KMS-11 (cell line): ENCODE measurements at regions not wholly inside any gene's neighbourhood (a gene's known extent, or its start where the extent isn't known, plus 50 kb on each side); places are given as distances from the start of the nearest gene placed in this dataset.

Experiments
- H2AFZ ChIP-seq: fragments of 200-600 bp; sonication (generic); 2 replicates; pipeline ENCODE4 v1.6.1; 2016; ENCODE audit warnings: antibody characterized with exemption, mixed run types, low read depth
- H3K27ac ChIP-seq: fragments of 200-600 bp; sonication (generic); 2 replicates; pipeline ENCODE4 v1.6.1; 2016; ENCODE audit warnings: mild to moderate bottlenecking, mixed run types
- H3K27me3 ChIP-seq: fragments of 200-600 bp; sonication (generic); 2 replicates; pipeline ENCODE4 v1.6.1; 2017; ENCODE audit warnings: mild to moderate bottlenecking, low read depth, mixed run types, moderate library complexity; ENCODE audit not compliant: insufficient read depth
- H3K36me3 ChIP-seq: fragments of 200-600 bp; sonication (generic); 2 replicates; pipeline ENCODE4 v1.6.1; 2017; ENCODE audit warnings: mild to moderate bottlenecking, mixed run types; ENCODE audit not compliant: insufficient read depth
- H3K4me1 ChIP-seq: fragments of 200-600 bp; sonication (generic); 2 replicates; pipeline ENCODE4 v1.6.1; 2016; ENCODE audit warnings: mild to moderate bottlenecking, low read depth, mixed run types; ENCODE audit not compliant: poor library complexity, severe bottlenecking
- H3K4me2 ChIP-seq: fragments of 200-600 bp; sonication (generic); 2 replicates; pipeline ENCODE4 v1.7.0; 2016; ENCODE audit warnings: mild to moderate bottlenecking, mixed run types
- H3K4me3 ChIP-seq: fragments of 200-600 bp; sonication (generic); IDR thresholded peaks from 2 replicates; pipeline ENCODE4 v1.6.1; 2017; ENCODE audit warnings: low read depth, low read length, mixed read lengths; ENCODE audit not compliant: insufficient read depth
- H3K79me2 ChIP-seq: fragments of 200-600 bp; sonication (generic); 2 replicates; pipeline ENCODE4 v1.6.1; 2016; ENCODE audit warnings: low read depth, mixed run types; ENCODE audit not compliant: insufficient read depth
- H3K9ac ChIP-seq: fragments of 200-600 bp; sonication (generic); 2 replicates; pipeline ENCODE4 v1.6.1; 2016; ENCODE audit warnings: mild to moderate bottlenecking, mixed run types
- H4K20me1 ChIP-seq: fragments of 200-600 bp; sonication (generic); 2 replicates; pipeline ENCODE4 v1.6.1; 2016; ENCODE audit warnings: mild to moderate bottlenecking, mixed run types; ENCODE audit not compliant: insufficient read depth
- CTCF ChIP-seq: fragments of 200-600 bp; sonication (generic); conservative IDR thresholded peaks from 2 replicates; pipeline ENCODE4 v1.6.1; 2017; ENCODE audit warnings: low read depth, mild to moderate bottlenecking, antibody characterized with exemption, low read length, moderate library complexity, mixed read lengths

- H4K20me1 ChIP-seq, result no peaks in the 10 kb centered on the region
- H3K4me2 ChIP-seq, result no peak overlapping the region
- H2AFZ ChIP-seq, result no peak overlapping the region
- no peak overlapping the region for H3K27ac ChIP-seq
- no peaks in the 10 kb centered on the region for H3K79me2 ChIP-seq
- H3K9ac ChIP-seq, result no peak overlapping the region
- no peaks in the 10 kb centered on the region for H3K27me3 ChIP-seq
- H3K4me1 ChIP-seq, result no peaks in the 10 kb centered on the region
- H3K36me3 ChIP-seq, result no peaks in the 10 kb centered on the region
- H3K4me3 ChIP-seq, result no peak overlapping the region
- no peak for TF ChIP-seq CTCF
Observed at GRCh38 chr5:54859316-54859715, 126.1 kb downstream of the ESM1 start.

GRCh38 chr5:54854883-54855581 is 130.4 kb downstream of the ESM1 start:
- no peak overlapping the region for H3K9ac ChIP-seq
- no peak overlapping the region for H3K4me2 ChIP-seq
- no peaks in the 10 kb centered on the region for H4K20me1 ChIP-seq
- H3K36me3 ChIP-seq, result no peaks in the 10 kb centered on the region
- TF ChIP-seq CTCF, result no peak
- no peaks in the 10 kb centered on the region for H3K4me1 ChIP-seq
- H2AFZ ChIP-seq, result no peak overlapping the region
- H3K79me2 ChIP-seq, result no peaks in the 10 kb centered on the region
- H3K4me3 ChIP-seq, result no peak overlapping the region
- no peak overlapping the region for H3K27ac ChIP-seq
- no peaks in the 10 kb centered on the region for H3K27me3 ChIP-seq

- Histone ChIP-seq H3K27ac (no peak overlapping the region), H4K20me1 (no peaks in the 10 kb centered on the region), H3K79me2 (no peaks in the 10 kb centered on the region), H3K4me3 (no peak overlapping the region), H3K9ac (no peak overlapping the region), H3K4me1 (no peaks in the 10 kb centered on the region), H2AFZ (no peak overlapping the region), H3K4me2 (no peak overlapping the region), H3K36me3 (no peaks in the 10 kb centered on the region), H3K27me3 (no peaks in the 10 kb centered on the region)
- TF ChIP-seq CTCF, result no peak; the same call in 1 of the 2 replicates
Observed at GRCh38 chr5:54852007-54852406, 133.4 kb downstream of the ESM1 start.

- Histone ChIP-seq H2AFZ (no peak overlapping the region), H3K4me3 (no peak overlapping the region)
- no peak for TF ChIP-seq CTCF
Observed at GRCh38 chr5:54851449-54851848, 133.9 kb downstream of the ESM1 start.

More at GRCh38 chr5:54851449-54851848, 133.9 kb downstream of the ESM1 start:
- Histone ChIP-seq H3K4me2 (no peak overlapping the region), H3K79me2 (no peaks in the 10 kb centered on the region), H3K36me3 (no peaks in the 10 kb centered on the region), H3K27ac (no peak overlapping the region), H3K27me3 (no peaks in the 10 kb centered on the region), H4K20me1 (no peaks in the 10 kb centered on the region), H3K9ac (no peak overlapping the region), H3K4me1 (no peaks in the 10 kb centered on the region)
